Panc1 (cell line): ENCODE measurements at regions not wholly inside any gene's neighbourhood (a gene's known extent, or its start where the extent isn't known, plus 50 kb on each side); places are given as distances from the start of the nearest gene placed in this dataset.

Experiments
- ATAC-seq: fragments of 200-7000 bp; cut with Tn5 transposase; 2 replicates; pipeline ENCODE4 v1.9.1; 2020; ENCODE audit warnings: mild to moderate bottlenecking, moderate library complexity
- BruUV-seq: library from RNA; stranded (reverse); fragments of 400-500 nt; replicated peaks from 2 replicates; lab custom pipeline; 2021; lab: Mats Ljungman, UMichigan
- CTCF ChIA-PET: fragments of 300-600 bp; sonication (Branson Sonifier 250); formaldehyde crosslinking; loops from one replicate; lab custom pipeline; 2022; ENCODE audit warnings: antibody characterized with exemption; lab: Charles Lee
- POLR2A ChIA-PET: fragments of 300-600 bp; sonication (Branson Sonifier 250); formaldehyde crosslinking; loops from one replicate; lab custom pipeline; 2022; ENCODE audit warnings: antibody characterized with exemption; lab: Charles Lee
- DNase-seq: peaks from one replicate; pipeline ENCODE4 v3.0.0-alpha.2; 2010; ENCODE audit warnings: low read depth, low spot score
- H3K27ac ChIP-seq: 2 replicates; pipeline ENCODE4 v1.5.1; 2011; ENCODE audit warnings: mild to moderate bottlenecking, low read length, inconsistent platforms
- H3K27me3 ChIP-seq: fragments of 200-500 bp; sonication (Bioruptor generic); 2 replicates; pipeline ENCODE4 v1.6.0; 2014; ENCODE audit warnings: low read length, inconsistent platforms; ENCODE audit not compliant: control insufficient read depth, insufficient read depth
- H3K36me3 ChIP-seq: fragments of 200-500 bp; sonication (Bioruptor generic); 2 replicates; pipeline ENCODE4 v1.5.1; 2014; ENCODE audit warnings: inconsistent platforms, mild to moderate bottlenecking, low read length, moderate library complexity; ENCODE audit not compliant: control insufficient read depth, insufficient read depth
- H3K4me1 ChIP-seq: 2 replicates; pipeline ENCODE4 v1.5.1; 2011; ENCODE audit warnings: inconsistent platforms, mild to moderate bottlenecking, low read length, moderate library complexity; ENCODE audit not compliant: control insufficient read depth, insufficient read depth
- H3K4me3 ChIP-seq, 2 experiments: 2 replicates each; pipeline ENCODE4 v1.5.1; 2011 to 2012; ENCODE audit warnings: low read depth in 2 of 2, low read length in 2 of 2, mild to moderate bottlenecking in 2 of 2, inconsistent platforms in 1 of 2, moderate library complexity in 1 of 2
- H3K9me3 ChIP-seq: fragments of 200-500 bp; sonication (Bioruptor generic); 2 replicates; pipeline ENCODE4 v1.5.1; 2014; ENCODE audit warnings: low read depth, mild to moderate bottlenecking, inconsistent platforms, low read length, moderate library complexity; ENCODE audit not compliant: control insufficient read depth, insufficient read depth
- POLR2AphosphoS5 ChIP-seq: IDR thresholded peaks from 2 replicates; pipeline ENCODE4 v1.6.1; 2012; ENCODE audit warnings: mild to moderate bottlenecking, low read depth, low read length, moderate library complexity
- SIN3A ChIP-seq: IDR thresholded peaks from 2 replicates; pipeline ENCODE4 v1.6.1; 2012; ENCODE audit warnings: low read depth, mild to moderate bottlenecking, low read length, moderate library complexity, borderline replicate concordance; ENCODE audit not compliant: insufficient read depth
- TCF7L2 ChIP-seq: IDR thresholded peaks from 2 replicates; pipeline ENCODE4 v1.6.1; 2011; ENCODE audit warnings: mild to moderate bottlenecking, low read depth, low read length, inconsistent platforms
- in situ Hi-C: cut with HindIII; loops from 2 replicates; pipeline ENCODE4 v1.10.0; 2016; ENCODE audit warnings: low sequenced_read_pairs, low pct_unique_long_range_greater_than_20kb
- intact Hi-C: fragments of 100-400 bp; cut with micrococcal nuclease; formaldehyde crosslinking; loops from one replicate; pipeline ENCODE4 v1.10.0; 2022; ENCODE audit not compliant: unreplicated experiment
- TF ChIP-seq, protein P1 (sequence below): fragments of 450-650 bp; IDR thresholded peaks from 2 replicates; pipeline ENCODE4 v1.5.1; 2017; ENCODE audit warnings: mild to moderate bottlenecking
- TF ChIP-seq, protein P2 (sequence below), 2 experiments: IDR thresholded peaks; 2 replicates each; pipeline ENCODE4 v1.6.1; 2011 to 2012; ENCODE audit warnings: low read depth in 2 of 2, control low read depth in 1 of 2, low read length in 1 of 2, mild to moderate bottlenecking in 1 of 2, moderate library complexity in 1 of 2; ENCODE audit not compliant: insufficient read depth in 1 of 2

DNA sequence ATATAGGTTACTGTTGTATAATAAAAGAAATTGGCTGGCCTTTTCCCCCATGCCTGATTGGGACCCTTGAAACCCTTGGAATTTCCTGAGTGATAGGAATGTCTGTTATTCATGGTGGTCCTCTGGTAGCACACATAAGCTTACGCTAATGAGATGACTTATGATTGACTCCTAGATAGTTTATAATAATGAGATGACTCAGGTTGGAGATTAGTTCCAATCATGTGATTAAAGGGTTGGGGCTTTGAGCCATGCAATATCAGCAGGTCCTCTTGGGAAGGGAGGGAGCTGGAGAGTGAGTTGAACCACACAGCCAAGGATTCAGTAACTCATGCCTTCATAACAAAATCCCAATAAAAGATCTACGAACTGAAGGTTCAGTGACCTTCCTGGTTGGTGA is 407.6 kb upstream of the MANEA start:
- no peak for TF ChIP-seq POLR2AphosphoS5
- no peak for TF ChIP-seq TCF7L2
- TF ChIP-seq SIN3A = no peak
- TF ChIP-seq, protein P1, sequence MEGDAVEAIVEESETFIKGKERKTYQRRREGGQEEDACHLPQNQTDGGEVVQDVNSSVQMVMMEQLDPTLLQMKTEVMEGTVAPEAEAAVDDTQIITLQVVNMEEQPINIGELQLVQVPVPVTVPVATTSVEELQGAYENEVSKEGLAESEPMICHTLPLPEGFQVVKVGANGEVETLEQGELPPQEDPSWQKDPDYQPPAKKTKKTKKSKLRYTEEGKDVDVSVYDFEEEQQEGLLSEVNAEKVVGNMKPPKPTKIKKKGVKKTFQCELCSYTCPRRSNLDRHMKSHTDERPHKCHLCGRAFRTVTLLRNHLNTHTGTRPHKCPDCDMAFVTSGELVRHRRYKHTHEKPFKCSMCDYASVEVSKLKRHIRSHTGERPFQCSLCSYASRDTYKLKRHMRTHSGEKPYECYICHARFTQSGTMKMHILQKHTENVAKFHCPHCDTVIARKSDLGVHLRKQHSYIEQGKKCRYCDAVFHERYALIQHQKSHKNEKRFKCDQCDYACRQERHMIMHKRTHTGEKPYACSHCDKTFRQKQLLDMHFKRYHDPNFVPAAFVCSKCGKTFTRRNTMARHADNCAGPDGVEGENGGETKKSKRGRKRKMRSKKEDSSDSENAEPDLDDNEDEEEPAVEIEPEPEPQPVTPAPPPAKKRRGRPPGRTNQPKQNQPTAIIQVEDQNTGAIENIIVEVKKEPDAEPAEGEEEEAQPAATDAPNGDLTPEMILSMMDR = no peak
- TF ChIP-seq, protein P2, sequence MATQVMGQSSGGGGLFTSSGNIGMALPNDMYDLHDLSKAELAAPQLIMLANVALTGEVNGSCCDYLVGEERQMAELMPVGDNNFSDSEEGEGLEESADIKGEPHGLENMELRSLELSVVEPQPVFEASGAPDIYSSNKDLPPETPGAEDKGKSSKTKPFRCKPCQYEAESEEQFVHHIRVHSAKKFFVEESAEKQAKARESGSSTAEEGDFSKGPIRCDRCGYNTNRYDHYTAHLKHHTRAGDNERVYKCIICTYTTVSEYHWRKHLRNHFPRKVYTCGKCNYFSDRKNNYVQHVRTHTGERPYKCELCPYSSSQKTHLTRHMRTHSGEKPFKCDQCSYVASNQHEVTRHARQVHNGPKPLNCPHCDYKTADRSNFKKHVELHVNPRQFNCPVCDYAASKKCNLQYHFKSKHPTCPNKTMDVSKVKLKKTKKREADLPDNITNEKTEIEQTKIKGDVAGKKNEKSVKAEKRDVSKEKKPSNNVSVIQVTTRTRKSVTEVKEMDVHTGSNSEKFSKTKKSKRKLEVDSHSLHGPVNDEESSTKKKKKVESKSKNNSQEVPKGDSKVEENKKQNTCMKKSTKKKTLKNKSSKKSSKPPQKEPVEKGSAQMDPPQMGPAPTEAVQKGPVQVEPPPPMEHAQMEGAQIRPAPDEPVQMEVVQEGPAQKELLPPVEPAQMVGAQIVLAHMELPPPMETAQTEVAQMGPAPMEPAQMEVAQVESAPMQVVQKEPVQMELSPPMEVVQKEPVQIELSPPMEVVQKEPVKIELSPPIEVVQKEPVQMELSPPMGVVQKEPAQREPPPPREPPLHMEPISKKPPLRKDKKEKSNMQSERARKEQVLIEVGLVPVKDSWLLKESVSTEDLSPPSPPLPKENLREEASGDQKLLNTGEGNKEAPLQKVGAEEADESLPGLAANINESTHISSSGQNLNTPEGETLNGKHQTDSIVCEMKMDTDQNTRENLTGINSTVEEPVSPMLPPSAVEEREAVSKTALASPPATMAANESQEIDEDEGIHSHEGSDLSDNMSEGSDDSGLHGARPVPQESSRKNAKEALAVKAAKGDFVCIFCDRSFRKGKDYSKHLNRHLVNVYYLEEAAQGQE (IDR thresholded peaks at IDR 0.05; ENCODE audit: insufficient read depth in 1 of 2, low read depth in 2 of 2, low read length in 1 of 2) = no peak
- no TSS peak for BruUV-seq
- H3K9me3 ChIP-seq = no peaks in the 10 kb centered on the region
- CTCF ChIA-PET = no interaction called here
- intact Hi-C loops = no loop called here
- POLR2A ChIA-PET = no interaction called here
- no peaks in the 10 kb centered on the region; the same call in 1 of the 2 replicates for H3K27me3 ChIP-seq
- ATAC-seq = no peak
- H3K36me3 ChIP-seq = no peaks in the 10 kb centered on the region
- in situ Hi-C loops = no loop called here
- no peak for DNase-seq
- no peak overlapping the region for H3K27ac ChIP-seq
- H3K4me1 ChIP-seq = no peaks in the 10 kb centered on the region
- H3K4me3 ChIP-seq = no peak overlapping the region

DNA sequence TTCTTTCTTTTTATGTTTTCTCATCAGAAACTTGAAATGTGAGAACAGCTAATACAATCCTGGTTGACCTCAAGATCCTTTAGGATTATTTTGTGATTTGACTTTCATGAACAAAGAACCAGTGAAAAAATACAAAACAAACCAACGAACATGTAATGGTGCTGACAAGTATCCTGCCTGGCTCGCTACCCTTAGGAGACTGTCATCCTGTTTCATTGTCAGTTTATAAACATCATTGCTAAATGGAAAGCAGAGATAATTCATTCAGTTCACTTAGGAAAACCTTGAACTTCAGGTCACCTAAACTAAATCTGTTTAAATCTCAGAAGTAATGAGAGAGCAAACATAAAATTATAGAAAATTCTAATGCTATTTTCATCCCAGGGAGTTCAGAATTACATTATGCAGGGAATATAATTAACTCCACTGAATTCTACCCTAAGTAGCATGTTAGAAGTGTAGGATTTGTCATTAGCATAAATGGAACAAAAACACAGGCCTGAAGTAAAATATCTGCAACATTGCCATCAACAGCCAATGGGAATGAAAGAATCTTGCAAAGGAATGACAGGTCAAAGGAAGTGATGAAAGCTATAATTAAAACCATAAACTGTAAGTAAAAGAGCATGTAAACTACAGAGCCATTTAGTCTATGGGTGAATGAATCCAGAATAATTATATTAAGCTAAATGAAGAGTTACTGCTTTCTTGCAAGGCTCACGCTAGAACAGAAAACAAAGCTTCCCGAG is 401.2 kb upstream of the MANEA start:
- ATAC-seq (no peak), DNase-seq (no peak)
- Histone ChIP-seq H3K4me1 (no peaks in the 10 kb centered on the region), H3K4me3 (no peak overlapping the region), H3K27me3 (no peaks in the 10 kb centered on the region; the same call in 1 of the 2 replicates), H3K27ac (no peak overlapping the region), H3K36me3 (no peaks in the 10 kb centered on the region), H3K9me3 (no peaks in the 10 kb centered on the region)
- in situ Hi-C loops = no loop called here
- BruUV-seq = no TSS peak
- ChIA-PET CTCF (no interaction called here), POLR2A (no interaction called here)
- no peak for TF ChIP-seq TCF7L2
- TF ChIP-seq, protein P2 (IDR thresholded peaks at IDR 0.05; ENCODE audit: insufficient read depth in 1 of 2, low read depth in 2 of 2, low read length in 1 of 2) = no peak
- intact Hi-C loops = no loop called here
